BJ (cell line): ENCODE measurements at regions not wholly inside any gene's neighbourhood (a gene's known extent, or its start where the extent isn't known, plus 50 kb on each side); places are given as distances from the start of the nearest gene placed in this dataset.

Experiments
- CTCF ChIA-PET: fragments of 350-600 bp; formaldehyde crosslinking; extraction: SDS; loops from one replicate; lab custom pipeline; 2021; ENCODE audit warnings: antibody characterized with exemption, inconsistent platforms; lab: Yijun Ruan, JAX
- POLR2A ChIA-PET: fragments of 300-600 bp; sonication (Branson Sonifier 250); formaldehyde crosslinking; extraction: SDS; loops from one replicate; lab custom pipeline; 2021; ENCODE audit warnings: antibody characterized with exemption; lab: Charles Lee
- DNase-seq: peaks from one replicate; pipeline ENCODE4 v3.0.0-alpha.2; 2011; ENCODE audit warnings: low read depth
- H3K27me3 ChIP-seq: 2 replicates; pipeline ENCODE4 v1.6.0; 2011; ENCODE audit warnings: low read length; ENCODE audit not compliant: control insufficient read depth, insufficient read depth
- H3K36me3 ChIP-seq: 2 replicates; pipeline ENCODE4 v1.5.1; 2011; ENCODE audit warnings: low read length; ENCODE audit not compliant: control insufficient read depth, insufficient read depth
- H3K4me3 ChIP-seq: 2 replicates; pipeline ENCODE4 v1.5.1; 2011; ENCODE audit warnings: low read depth, mild to moderate bottlenecking, control low read depth, low read length
- CTCF ChIP-seq: IDR thresholded peaks from 2 replicates; pipeline ENCODE4 v1.5.1; 2011; ENCODE audit warnings: low read depth, mild to moderate bottlenecking, control low read depth, inconsistent platforms, low read length, moderate library complexity; ENCODE audit not compliant: insufficient read depth

DNA sequence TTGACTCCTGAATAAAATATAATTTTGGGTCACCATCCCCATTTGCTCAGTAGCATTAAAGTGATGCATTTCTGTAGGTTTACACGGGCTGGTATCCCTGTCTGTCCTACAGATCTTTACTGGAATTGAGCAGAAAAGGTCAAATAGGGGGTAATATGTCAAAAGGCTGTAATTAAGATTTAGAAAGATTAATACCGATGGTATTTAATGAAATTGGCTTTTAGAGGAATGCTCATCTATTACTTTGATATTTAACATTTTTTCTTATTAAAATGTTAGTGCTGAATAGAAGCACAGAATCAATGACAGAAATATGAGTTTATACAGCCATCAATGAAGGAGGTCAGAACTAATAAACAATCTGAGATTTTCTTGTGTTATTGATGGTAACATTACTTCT lies 1762.2 kb upstream of the WWC1 start:
- CTCF ChIA-PET: no interaction called here

GRCh38 chr5:166532456-166533220 lies 1758.8 kb upstream of the WWC1 start:
- Histone ChIP-seq H3K4me3 (no peak overlapping the region), H3K36me3 (no peaks in the 10 kb centered on the region), H3K27me3 (no peaks in the 10 kb centered on the region)
- DNase-seq: no peak
- TF ChIP-seq CTCF: no peak
- ChIA-PET CTCF (interaction anchor here (0.7 kb wide), 1 partner anchor 1760 kb away, joined by 3 read pairs; no protein-coding TSS in a partner anchor), POLR2A (no interaction called here)

More for the DNA sequence above, 1762.2 kb upstream of the WWC1 start:
- H3K4me3 ChIP-seq: no peak overlapping the region
- POLR2A ChIA-PET: no interaction called here
- no peaks in the 10 kb centered on the region for H3K36me3 ChIP-seq
- DNase-seq: no peak
- TF ChIP-seq CTCF: no peak
- no peaks in the 10 kb centered on the region for H3K27me3 ChIP-seq

DNA sequence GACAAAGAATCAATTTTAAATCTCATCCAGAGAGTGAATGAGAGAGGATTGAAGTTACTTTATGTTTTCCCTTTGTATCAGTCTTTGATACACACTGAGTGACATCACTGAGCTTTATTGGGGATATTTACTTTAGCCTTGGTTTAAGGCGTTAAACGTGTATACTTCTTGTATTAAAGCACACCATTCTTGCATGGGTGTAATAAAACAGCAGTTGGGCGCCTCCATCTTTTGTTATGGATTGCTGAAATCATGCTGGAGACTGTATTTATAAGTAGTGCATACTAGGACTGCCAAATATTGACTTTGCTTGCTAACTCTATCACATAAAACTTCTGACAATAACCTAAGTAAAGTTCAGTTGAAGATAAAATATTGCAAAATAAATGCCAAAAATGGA lies 1755.8 kb upstream of the WWC1 start:
- H3K36me3 ChIP-seq: no peaks in the 10 kb centered on the region
- CTCF ChIA-PET: no interaction called here
- no peak for TF ChIP-seq CTCF
- DNase-seq: no peak
- no peaks in the 10 kb centered on the region for H3K27me3 ChIP-seq
- H3K4me3 ChIP-seq: no peak overlapping the region
- POLR2A ChIA-PET: no interaction called here

- no peaks in the 10 kb centered on the region for H3K36me3 ChIP-seq
- no peak for DNase-seq
- TF ChIP-seq CTCF: no peak
- no peak overlapping the region for H3K4me3 ChIP-seq
- ChIA-PET CTCF (no interaction called here), POLR2A (no interaction called here)
- no peaks in the 10 kb centered on the region for H3K27me3 ChIP-seq
Measured at GRCh38 chr5:166540156-166540555, 1751.3 kb upstream of the WWC1 start.

GRCh38 chr5:166551384-166551783 lies 1740.1 kb upstream of the WWC1 start:
- no peaks in the 10 kb centered on the region for H3K27me3 ChIP-seq
- no peaks in the 10 kb centered on the region for H3K36me3 ChIP-seq
- H3K4me3 ChIP-seq: no peak overlapping the region
- no peak for DNase-seq
- no peak for TF ChIP-seq CTCF
- CTCF ChIA-PET: no interaction called here
- POLR2A ChIA-PET: no interaction called here
